SU-DHL-6 (cell line): ENCODE measurements at regions not wholly inside any gene's neighbourhood (a gene's known extent, or its start where the extent isn't known, plus 50 kb on each side); places are given as distances from the start of the nearest gene placed in this dataset.

Experiments used
- H2AFZ ChIP-seq: fragments of 200-600 bp; sonication (generic); 2 replicates; pipeline ENCODE4 v1.6.1; 2014; ENCODE audit warnings: low read depth, mild to moderate bottlenecking, moderate library complexity, mixed read lengths, antibody characterized with exemption, low read length; ENCODE audit not compliant: severe bottlenecking
- H3F3A ChIP-seq: fragments of 200-600 bp; shearing (Covaris generic); 2 replicates; pipeline ENCODE4 v1.6.0; 2016; ENCODE audit warnings: antibody characterized with exemption, mild to moderate bottlenecking; ENCODE audit not compliant: insufficient read depth
- H3K27ac ChIP-seq: fragments of 200-600 bp; sonication (generic); 2 replicates; pipeline ENCODE4 v1.5.1; 2016; ENCODE audit warnings: low read depth, mild to moderate bottlenecking, low read length, moderate library complexity, mixed read lengths
- H3K27me3 ChIP-seq: fragments of 200-600 bp; sonication (generic), shearing (Covaris generic); 2 replicates; pipeline ENCODE4 v1.6.0; 2014; ENCODE audit warnings: mild to moderate bottlenecking, low read length
- H3K36me3 ChIP-seq: fragments of 200-600 bp; sonication (generic); 2 replicates; pipeline ENCODE4 v1.6.1; 2014; ENCODE audit warnings: mild to moderate bottlenecking, low read length, mixed read lengths
- H3K4me2 ChIP-seq: fragments of 300-600, 200-600 bp; shearing (Covaris generic), sonication (generic); 2 replicates; pipeline ENCODE4 v1.6.0; 2014; ENCODE audit warnings: low read length, low read depth, mild to moderate bottlenecking; ENCODE audit not compliant: poor library complexity, severe bottlenecking
- H3K4me3 ChIP-seq: fragments of 200-600 bp; sonication (generic); 2 replicates; pipeline ENCODE4 v1.5.1; 2014; ENCODE audit warnings: antibody characterized with exemption, low read length, mild to moderate bottlenecking, mixed read lengths; ENCODE audit not compliant: insufficient read depth, poor library complexity, severe bottlenecking
- H3K79me2 ChIP-seq: fragments of 200-600 bp; sonication (generic); 2 replicates; pipeline ENCODE4 v1.6.1; 2014; ENCODE audit warnings: mild to moderate bottlenecking, low read length, moderate library complexity; ENCODE audit not compliant: insufficient read depth
- H3K9ac ChIP-seq: fragments of 200-600 bp; sonication (generic); 2 replicates; pipeline ENCODE4 v1.7.0; 2014; ENCODE audit warnings: mild to moderate bottlenecking, low read length
- H3K9me2 ChIP-seq: fragments of 200-600 bp; sonication (generic); replicated peaks from 2 replicates; pipeline ENCODE4 v1.6.1; 2014; ENCODE audit warnings: low read length; ENCODE audit not compliant: insufficient read depth
- H3K9me3 ChIP-seq: fragments of 200-600 bp; sonication (generic); 2 replicates; pipeline ENCODE4 v1.6.1; 2014; ENCODE audit warnings: low read length, mixed read lengths; ENCODE audit not compliant: insufficient read depth
- H4K20me1 ChIP-seq: fragments of 200-600 bp; sonication (generic); 2 replicates; pipeline ENCODE4 v1.6.1; 2014; ENCODE audit warnings: low read depth, mild to moderate bottlenecking, antibody characterized with exemption, low read length, moderate library complexity, mixed read lengths
- EZH2phosphoT487 ChIP-seq: fragments of 200-600 bp; sonication (generic), shearing (Covaris generic); conservative IDR thresholded peaks from 2 replicates; pipeline ENCODE4 v1.6.1; 2018; ENCODE audit warnings: mild to moderate bottlenecking, antibody characterized with exemption, low read length, moderate library complexity, mixed read lengths
- TF ChIP-seq, protein P1 (sequence below): fragments of 200-600 bp; sonication (generic); IDR thresholded peaks from one replicate; pipeline ENCODE4 v1.5.1; 2017; ENCODE audit warnings: antibody characterized with exemption, mild to moderate bottlenecking, low read length, moderate library complexity; ENCODE audit not compliant: insufficient read depth, poor library complexity, severe bottlenecking

DNA sequence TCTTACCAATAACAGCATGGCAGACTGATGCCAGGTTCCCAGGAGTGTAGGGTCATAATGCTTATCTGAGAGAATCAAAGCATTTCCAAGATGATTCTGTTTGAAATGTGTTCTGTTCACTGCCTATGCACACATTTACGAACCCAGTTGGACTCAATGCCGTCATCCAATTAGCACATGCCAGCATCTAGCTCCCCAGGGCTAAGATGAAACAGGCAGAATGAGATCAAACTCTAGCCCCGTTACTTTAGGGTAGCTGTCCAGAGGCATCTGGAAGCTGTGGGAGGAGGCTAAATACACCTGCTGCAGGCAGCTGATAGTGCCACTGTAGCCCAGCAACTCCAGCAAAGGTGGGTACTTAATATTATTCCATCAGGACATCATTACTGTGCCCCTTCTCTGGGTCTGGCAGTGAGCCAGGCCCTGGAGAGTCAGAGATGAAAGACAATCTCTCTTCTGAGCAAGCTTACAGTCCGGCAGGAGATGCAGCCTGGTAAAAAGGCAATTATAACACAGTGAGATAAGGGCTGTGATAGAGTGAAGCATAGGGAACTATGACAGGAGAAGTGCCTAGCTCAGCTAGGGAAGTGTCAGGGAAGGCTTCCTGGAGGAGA, 156.4 kb upstream of the PPP2R3A start:
- no peaks in the 10 kb centered on the region for H3K79me2 ChIP-seq
- no peaks in the 10 kb centered on the region for H3K9me3 ChIP-seq
- H3K36me3 ChIP-seq: no peaks in the 10 kb centered on the region
- H3K4me2 ChIP-seq: no peak overlapping the region
- H3K9me2 ChIP-seq: no peaks in the 10 kb centered on the region
- no peaks in the 10 kb centered on the region for H4K20me1 ChIP-seq
- no peak overlapping the region for H3K27ac ChIP-seq
- no peak for TF ChIP-seq EZH2phosphoT487
- TF ChIP-seq, protein P1, sequence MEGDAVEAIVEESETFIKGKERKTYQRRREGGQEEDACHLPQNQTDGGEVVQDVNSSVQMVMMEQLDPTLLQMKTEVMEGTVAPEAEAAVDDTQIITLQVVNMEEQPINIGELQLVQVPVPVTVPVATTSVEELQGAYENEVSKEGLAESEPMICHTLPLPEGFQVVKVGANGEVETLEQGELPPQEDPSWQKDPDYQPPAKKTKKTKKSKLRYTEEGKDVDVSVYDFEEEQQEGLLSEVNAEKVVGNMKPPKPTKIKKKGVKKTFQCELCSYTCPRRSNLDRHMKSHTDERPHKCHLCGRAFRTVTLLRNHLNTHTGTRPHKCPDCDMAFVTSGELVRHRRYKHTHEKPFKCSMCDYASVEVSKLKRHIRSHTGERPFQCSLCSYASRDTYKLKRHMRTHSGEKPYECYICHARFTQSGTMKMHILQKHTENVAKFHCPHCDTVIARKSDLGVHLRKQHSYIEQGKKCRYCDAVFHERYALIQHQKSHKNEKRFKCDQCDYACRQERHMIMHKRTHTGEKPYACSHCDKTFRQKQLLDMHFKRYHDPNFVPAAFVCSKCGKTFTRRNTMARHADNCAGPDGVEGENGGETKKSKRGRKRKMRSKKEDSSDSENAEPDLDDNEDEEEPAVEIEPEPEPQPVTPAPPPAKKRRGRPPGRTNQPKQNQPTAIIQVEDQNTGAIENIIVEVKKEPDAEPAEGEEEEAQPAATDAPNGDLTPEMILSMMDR: no peak
- no peak overlapping the region for H2AFZ ChIP-seq
- H3K9ac ChIP-seq: no peak overlapping the region
- H3K4me3 ChIP-seq: no peak overlapping the region
- no peaks in the 10 kb centered on the region for H3F3A ChIP-seq
- H3K27me3 ChIP-seq: no peaks in the 10 kb centered on the region

DNA sequence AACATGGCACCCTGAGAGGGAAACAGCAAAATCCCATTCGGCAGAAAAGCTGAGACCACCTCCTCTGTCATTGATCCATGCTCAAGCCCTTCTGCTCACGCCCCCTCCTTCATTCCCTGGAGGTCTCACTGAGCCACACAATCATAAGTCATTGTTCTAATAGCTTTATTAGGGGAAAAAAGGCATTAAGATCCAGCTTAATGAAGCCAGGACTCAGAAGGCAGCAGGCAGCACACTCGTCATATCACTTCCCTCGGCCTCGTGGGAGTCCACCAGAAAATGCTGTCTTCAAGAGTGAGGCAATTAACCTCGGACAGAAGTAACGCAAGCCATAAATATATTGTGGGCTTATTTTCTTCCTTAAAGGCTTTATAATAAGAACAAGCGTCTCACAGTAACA, 153.9 kb upstream of the PPP2R3A start:
- H3K9me2 ChIP-seq: no peaks in the 10 kb centered on the region
- no peak overlapping the region for H3K27ac ChIP-seq
- H2AFZ ChIP-seq: no peak overlapping the region
- no peak overlapping the region for H3K4me2 ChIP-seq
- no peak overlapping the region for H3K9ac ChIP-seq
- no peak for TF ChIP-seq EZH2phosphoT487
- TF ChIP-seq, protein P1: no peak
- H3K27me3 ChIP-seq: no peaks in the 10 kb centered on the region
- H3K4me3 ChIP-seq: no peak overlapping the region
- no peaks in the 10 kb centered on the region for H3K36me3 ChIP-seq
- H4K20me1 ChIP-seq: no peaks in the 10 kb centered on the region
- no peaks in the 10 kb centered on the region for H3F3A ChIP-seq
- H3K9me3 ChIP-seq: no peaks in the 10 kb centered on the region
- no peaks in the 10 kb centered on the region for H3K79me2 ChIP-seq

DNA sequence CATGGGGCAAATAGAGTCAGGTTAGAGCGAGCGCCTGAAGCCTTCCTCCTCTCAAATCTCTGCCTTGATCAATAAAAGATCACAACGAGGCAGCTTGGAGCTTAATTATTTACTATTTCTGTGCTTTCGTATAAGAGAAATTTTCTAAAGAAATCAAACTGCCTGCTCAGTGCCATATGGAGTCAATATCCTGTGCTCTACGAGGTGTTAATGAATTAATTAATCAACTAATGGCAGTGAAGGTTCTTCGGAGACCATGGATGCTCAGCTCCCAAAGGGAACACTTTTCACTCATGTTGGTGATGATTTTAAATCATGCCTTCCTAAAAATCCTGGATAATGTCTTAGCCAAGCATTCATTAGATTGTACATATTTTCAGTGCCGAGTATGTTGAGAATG, 153.5 kb upstream of the PPP2R3A start:
- Histone ChIP-seq H2AFZ (no peak overlapping the region), H3K9me2 (no peaks in the 10 kb centered on the region), H3K9me3 (no peaks in the 10 kb centered on the region), H3K4me3 (no peak overlapping the region), H3K9ac (no peak overlapping the region), H3K79me2 (no peaks in the 10 kb centered on the region), H4K20me1 (no peaks in the 10 kb centered on the region), H3K27me3 (no peaks in the 10 kb centered on the region), H3K36me3 (no peaks in the 10 kb centered on the region), H3K4me2 (no peak overlapping the region), H3K27ac (no peak overlapping the region), H3F3A (no peaks in the 10 kb centered on the region)
- TF ChIP-seq EZH2phosphoT487: no peak
- TF ChIP-seq, protein P1: no peak
